ENCODE measurements at regions not wholly inside any gene's neighbourhood (a gene's known extent, or its start where the extent isn't known, plus 50 kb on each side); places are given as distances from the start of the nearest gene placed in this dataset.

GRCh38 chr1:213324859-213325258 is 273.8 kb downstream of the RPS6KC1 start:
- H3K27ac ChIP-seq (ENCODE audit: low read length), result no peak overlapping the region

GRCh38 chr1:213325482-213325881 is 274.4 kb downstream of the RPS6KC1 start:
- H3K9me3 ChIP-seq (ENCODE audit: insufficient read depth, low read length), result no peaks in the 10 kb centered on the region
- TF ChIP-seq EZH2phosphoT487 (IDR thresholded peaks at IDR 0.05; ENCODE audit: low read depth), result no peak
- no peak for TF ChIP-seq CTCF (IDR thresholded peaks at IDR 0.05; ENCODE audit: low read depth, low read length)
- H3K79me2 ChIP-seq (ENCODE audit: low read length), result no peaks in the 10 kb centered on the region
- no peak overlapping the region for H3K9ac ChIP-seq (ENCODE audit: low read length)
- H3K36me3 ChIP-seq (replicated peaks; ENCODE audit: low read depth, low read length), result no peaks in the 10 kb centered on the region
- H3K27me3 ChIP-seq (ENCODE audit: low read depth, low read length), result no peaks in the 10 kb centered on the region
- no peak overlapping the region for H3K4me2 ChIP-seq (ENCODE audit: low read length)
- H2AFZ ChIP-seq (ENCODE audit: low read depth, low read length), result no peak overlapping the region
- no peak overlapping the region for H3K4me3 ChIP-seq (ENCODE audit: low read length)
- no peaks in the 10 kb centered on the region for H4K20me1 ChIP-seq (ENCODE audit: insufficient read depth, low read length)
- no peaks in the 10 kb centered on the region for H3K4me1 ChIP-seq (ENCODE audit: low read length)
- H3K27ac ChIP-seq (ENCODE audit: low read length), result no peak overlapping the region

More at GRCh38 chr1:213324859-213325258, 273.8 kb downstream of the RPS6KC1 start:
- no peaks in the 10 kb centered on the region for H3K27me3 ChIP-seq (ENCODE audit: low read depth, low read length)
- H3K36me3 ChIP-seq (replicated peaks; ENCODE audit: low read depth, low read length), result no peaks in the 10 kb centered on the region
- no peak overlapping the region for H2AFZ ChIP-seq (ENCODE audit: low read depth, low read length)
- TF ChIP-seq CTCF (IDR thresholded peaks at IDR 0.05; ENCODE audit: low read depth, low read length) (no peak), EZH2phosphoT487 (IDR thresholded peaks at IDR 0.05; ENCODE audit: low read depth) (no peak)
- H3K4me3 ChIP-seq (ENCODE audit: low read length), result no peak overlapping the region
- H3K9ac ChIP-seq (ENCODE audit: low read length), result no peak overlapping the region
- no peak overlapping the region for H3K4me2 ChIP-seq (ENCODE audit: low read length)
- H3K9me3 ChIP-seq (ENCODE audit: insufficient read depth, low read length), result no peaks in the 10 kb centered on the region
- no peaks in the 10 kb centered on the region for H3K4me1 ChIP-seq (ENCODE audit: low read length)
- H4K20me1 ChIP-seq (ENCODE audit: insufficient read depth, low read length), result no peaks in the 10 kb centered on the region
- H3K79me2 ChIP-seq (ENCODE audit: low read length), result no peaks in the 10 kb centered on the region

GRCh38 chr1:213326281-213327016 is 275.4 kb downstream of the RPS6KC1 start:
- H3K9ac ChIP-seq (ENCODE audit: low read length), result no peak overlapping the region
- H3K4me3 ChIP-seq (ENCODE audit: low read length), result no peak overlapping the region
- H3K27me3 ChIP-seq (ENCODE audit: low read depth, low read length), result no peaks in the 10 kb centered on the region

More at GRCh38 chr1:213326281-213327016, 275.4 kb downstream of the RPS6KC1 start:
- Histone ChIP-seq H3K9me3 (ENCODE audit: insufficient read depth, low read length) (no peaks in the 10 kb centered on the region), H4K20me1 (ENCODE audit: insufficient read depth, low read length) (no peaks in the 10 kb centered on the region), H3K79me2 (ENCODE audit: low read length) (no peaks in the 10 kb centered on the region), H3K27ac (ENCODE audit: low read length) (no peak overlapping the region), H3K36me3 (replicated peaks; ENCODE audit: low read depth, low read length) (no peaks in the 10 kb centered on the region), H2AFZ (ENCODE audit: low read depth, low read length) (no peak overlapping the region), H3K4me2 (ENCODE audit: low read length) (no peak overlapping the region), H3K4me1 (ENCODE audit: low read length) (no peaks in the 10 kb centered on the region)
- TF ChIP-seq CTCF (IDR thresholded peaks at IDR 0.05; ENCODE audit: low read depth, low read length), result no peak
- no peak for TF ChIP-seq EZH2phosphoT487 (IDR thresholded peaks at IDR 0.05; ENCODE audit: low read depth)
